Adrenal gland (tissue), 5 donors: ENCODE measurements at regions not wholly inside any gene's neighbourhood (a gene's known extent, or its start where the extent isn't known, plus 50 kb on each side); places are given as distances from the start of the nearest gene placed in this dataset.

ENCODE experiments used
- CTCF ChIP-seq, 6 experiments: fragments of 450-650 bp in 4 of 6; fragments of 200-600 bp in 2 of 6; sonication (generic) in 1 of 6; IDR thresholded peaks; 1 replicate in 5 of 6; 2 replicates in 1 of 6; pipeline versions ENCODE4 v1.5.1 to v1.8.0; 2016 to 2021; ENCODE audit warnings: antibody characterized with exemption in 6 of 6, mild to moderate bottlenecking in 2 of 6, moderate library complexity in 1 of 6
- POLR2A ChIP-seq, 2 donors: fragments of 450-650 bp; IDR thresholded peaks; one replicate each; pipeline ENCODE4 v1.6.1; 2017; ENCODE audit warnings: antibody characterized with exemption in 2 of 2, mild to moderate bottlenecking in 2 of 2, moderate library complexity in 1 of 2
- donor health status: DM: no; HTN: no; CAD: no.

GRCh38 chr9:105065098-105066088, 137.4 kb upstream of the ABCA1 start:
- TF ChIP-seq POLR2A (IDR thresholded peaks at IDR 0.05) (no peak), CTCF (IDR thresholded peaks at IDR 0.05) (no peak)
